GM19239 (cell line): ENCODE measurements at regions not wholly inside any gene's neighbourhood (a gene's known extent, or its start where the extent isn't known, plus 50 kb on each side); places are given as distances from the start of the nearest gene placed in this dataset.

Experiments used
- DNase-seq: peaks from one replicate; pipeline ENCODE4 v3.0.0; 2011; ENCODE audit warnings: low spot score; ENCODE audit not compliant: insufficient read length
- FAIRE-seq: peaks from 2 replicates; lab custom pipeline; 2011; peaks lifted over from hg19 to GRCh38; lab: Jason Lieb, UNC

GRCh38 chr2:136486115-136486514, 279.2 kb upstream of the THSD7B start:
- no peak for FAIRE-seq

DNA sequence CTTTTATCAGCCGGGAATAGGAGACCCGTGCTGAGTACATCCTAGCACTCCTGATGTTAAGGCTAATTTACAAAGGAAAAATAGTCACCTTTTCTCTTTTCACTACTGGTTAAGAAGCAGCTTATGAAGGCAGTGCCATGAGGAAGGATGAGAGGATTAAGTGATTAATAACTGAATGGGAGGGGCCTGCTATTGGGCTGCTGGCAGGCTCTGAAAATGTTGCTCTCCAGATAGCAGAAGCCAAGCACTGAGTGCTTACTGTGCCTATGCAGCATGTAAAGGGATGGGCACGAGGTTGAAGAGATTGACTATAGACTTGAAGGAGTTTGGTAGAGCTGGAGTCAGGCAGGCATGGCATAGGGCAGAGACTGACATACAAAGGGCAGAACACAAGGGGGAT, 282.4 kb upstream of the THSD7B start:
- no peak for FAIRE-seq
- no peak for DNase-seq

More at GRCh38 chr2:136486115-136486514, 279.2 kb upstream of the THSD7B start:
- no peak for DNase-seq

- no peak for FAIRE-seq
- DNase-seq: no peak
Observed at GRCh38 chr2:136482006-136482405, 283.3 kb upstream of the THSD7B start.

DNA sequence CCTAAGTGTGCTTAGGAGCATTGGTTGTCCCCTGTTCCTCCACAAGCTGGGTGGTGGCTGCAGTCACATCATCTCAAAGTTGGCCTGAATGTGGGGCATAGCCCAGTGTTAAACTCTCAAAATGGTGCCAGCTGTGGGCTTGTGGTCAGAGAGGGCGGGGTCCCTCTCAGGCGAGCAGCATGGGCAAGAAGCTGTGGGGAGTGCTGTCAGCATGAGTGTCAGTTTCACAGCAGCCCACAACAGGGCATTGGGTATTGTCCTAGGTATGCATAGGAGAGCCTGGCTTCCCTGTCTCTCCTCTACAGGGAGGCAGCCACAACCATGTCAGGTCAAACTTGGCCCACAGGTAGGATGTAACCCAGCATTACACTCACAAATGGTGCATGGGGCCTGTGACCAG, 285.6 kb upstream of the THSD7B start:
- FAIRE-seq (no peak), DNase-seq (no peak)

GRCh38 chr2:136468799-136469369, 296.5 kb upstream of the THSD7B start:
- DNase-seq (no peak), FAIRE-seq (no peak)

GRCh38 chr2:136452528-136452927, 312.8 kb upstream of the THSD7B start:
- DNase-seq: no peak
- FAIRE-seq: no peak

DNA sequence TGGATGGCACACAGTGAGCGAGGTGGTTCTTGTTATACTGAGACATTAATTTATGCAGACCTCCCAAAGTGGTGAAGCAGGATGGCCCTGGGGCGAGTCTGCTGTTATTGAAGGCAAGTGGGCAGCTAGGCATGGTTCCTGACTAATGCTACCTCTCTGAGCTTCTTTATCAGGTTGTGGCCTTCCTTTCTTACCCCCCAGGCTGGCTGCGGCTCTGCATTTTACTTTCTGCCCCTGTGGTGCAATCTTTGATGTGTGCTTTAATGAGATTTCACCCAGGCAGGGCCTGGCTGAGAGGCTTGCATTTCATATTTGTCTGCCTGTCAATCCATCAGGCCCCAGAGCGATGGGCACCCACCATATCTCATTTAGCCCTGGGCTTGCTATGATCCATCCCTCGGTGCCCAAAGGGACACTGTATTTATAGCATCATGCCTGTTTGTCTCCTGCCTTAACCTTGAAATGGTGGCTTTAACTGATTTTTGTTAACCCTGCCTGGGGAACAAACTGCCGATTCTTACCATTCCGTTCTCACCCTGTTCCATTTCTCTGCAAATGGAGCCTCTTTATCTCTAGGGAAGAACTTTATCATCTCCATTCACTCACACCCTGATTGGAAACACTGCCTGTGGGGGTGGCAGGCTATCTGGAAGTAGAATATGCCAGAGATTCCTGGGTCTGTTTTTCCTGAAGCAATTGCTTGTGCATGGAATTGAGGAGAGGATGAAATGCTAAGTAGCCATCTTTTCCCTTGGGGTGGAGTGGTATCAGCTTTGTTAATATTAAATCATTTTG, 316.2 kb upstream of the THSD7B start:
- DNase-seq (no peak), FAIRE-seq (no peak)

DNA sequence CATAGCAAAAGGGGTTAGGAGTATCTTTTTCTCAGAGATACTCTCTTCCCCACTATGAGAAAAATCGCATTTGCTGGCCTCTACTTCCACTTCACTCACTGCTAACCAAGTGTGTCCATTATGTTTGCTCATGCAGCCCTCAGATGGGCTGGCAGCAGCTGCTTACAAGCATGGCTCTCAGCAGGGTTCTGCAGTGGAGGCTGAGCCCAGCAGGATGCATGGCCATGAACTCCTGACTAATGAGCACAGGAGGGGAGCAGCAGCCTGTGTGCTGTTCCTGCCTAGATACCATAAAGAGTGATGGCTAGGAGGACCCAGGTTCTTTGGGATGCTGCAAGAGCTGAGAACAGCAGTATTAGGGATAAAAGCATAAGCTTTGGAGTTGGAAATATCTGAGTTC, 316.9 kb upstream of the THSD7B start:
- FAIRE-seq (no peak), DNase-seq (no peak)

DNA sequence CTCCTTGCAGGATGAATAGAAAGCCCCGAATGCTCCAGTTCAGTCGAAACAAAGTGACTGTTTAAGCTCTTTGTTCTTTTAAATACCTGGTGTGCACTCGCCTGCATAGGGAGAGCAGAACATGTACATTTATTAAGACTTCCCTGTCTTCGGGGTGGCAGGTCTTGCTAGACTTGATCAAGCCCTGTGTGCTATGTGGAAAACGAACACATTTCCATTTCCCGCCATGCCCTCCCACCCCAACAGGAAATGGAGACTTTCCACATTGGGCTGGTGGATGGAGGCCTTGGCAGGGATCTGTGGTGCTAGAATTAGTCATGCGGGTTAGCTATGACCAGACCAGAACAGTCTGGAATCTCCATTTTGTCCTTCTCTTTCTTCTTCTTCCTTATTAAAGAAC, 321.0 kb upstream of the THSD7B start:
- no peak for FAIRE-seq

DNA sequence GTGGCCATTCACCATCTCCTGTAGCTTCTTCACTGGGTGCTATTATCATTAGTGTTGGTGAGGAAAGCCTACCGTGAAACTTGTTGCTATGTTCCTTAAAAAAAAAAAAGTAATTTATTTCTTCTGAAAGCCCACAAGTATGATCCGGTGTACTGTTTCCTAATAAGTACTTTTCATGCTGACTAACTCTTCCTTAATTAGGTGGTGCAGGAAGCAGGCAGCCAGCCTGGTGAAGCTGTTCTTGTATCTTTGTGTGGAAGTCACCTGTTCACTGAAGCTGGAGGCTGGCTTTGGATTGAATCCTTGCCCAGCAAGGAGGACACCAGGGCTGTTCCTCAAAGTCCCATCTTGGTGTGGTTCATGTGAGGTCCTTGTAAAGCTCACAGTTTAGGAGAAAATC, 321.7 kb upstream of the THSD7B start:
- DNase-seq: no peak
- no peak for FAIRE-seq

More for the DNA sequence above, 321.0 kb upstream of the THSD7B start:
- DNase-seq: no peak

GRCh38 chr2:136441979-136442714, 323.2 kb upstream of the THSD7B start:
- no peak for DNase-seq
- no peak for FAIRE-seq

DNA sequence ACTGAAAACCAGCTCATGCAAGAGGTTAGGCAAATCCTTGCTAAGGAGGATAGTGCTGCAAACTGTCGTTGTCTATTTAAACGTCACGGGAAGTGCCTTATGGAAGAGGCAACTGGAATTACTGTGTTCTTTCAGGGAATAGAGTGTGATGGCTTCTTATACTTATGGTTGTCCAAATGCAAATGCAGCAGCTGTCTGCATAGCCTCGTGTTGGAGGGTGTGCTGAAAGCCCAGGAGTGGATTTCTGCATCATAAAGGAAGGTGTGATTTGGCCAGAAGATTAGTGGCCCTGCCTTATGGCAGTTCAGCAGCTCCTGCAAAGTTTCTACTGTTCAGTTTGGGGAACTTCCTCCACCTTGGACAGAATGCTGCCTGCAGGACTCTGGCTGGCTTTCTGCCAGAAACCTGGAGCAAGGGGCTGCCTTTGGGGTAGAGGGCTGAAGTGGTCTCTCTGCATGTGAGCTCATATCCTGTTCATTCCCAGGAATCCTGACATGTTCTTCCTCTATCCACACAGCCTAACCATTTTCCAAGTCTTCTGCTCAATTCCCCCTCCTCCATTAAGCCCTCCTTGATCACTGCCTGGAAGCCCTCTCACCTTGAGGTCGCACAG, 321.2 kb upstream of the CXCR4 start:
- DNase-seq: no peak
- FAIRE-seq: no peak

- no peak for DNase-seq
- FAIRE-seq: no peak
Observed at GRCh38 chr2:136437461-136437860, 319.5 kb upstream of the CXCR4 start.

GRCh38 chr2:136436936-136437335, 319.0 kb upstream of the CXCR4 start:
- FAIRE-seq: no peak
- DNase-seq: no peak

- DNase-seq: no peak
- no peak for FAIRE-seq
Observed at GRCh38 chr2:136434251-136434715, 316.3 kb upstream of the CXCR4 start.

- FAIRE-seq (no peak), DNase-seq (no peak)
Observed at GRCh38 chr2:136433261-136433660, 315.3 kb upstream of the CXCR4 start.

DNA sequence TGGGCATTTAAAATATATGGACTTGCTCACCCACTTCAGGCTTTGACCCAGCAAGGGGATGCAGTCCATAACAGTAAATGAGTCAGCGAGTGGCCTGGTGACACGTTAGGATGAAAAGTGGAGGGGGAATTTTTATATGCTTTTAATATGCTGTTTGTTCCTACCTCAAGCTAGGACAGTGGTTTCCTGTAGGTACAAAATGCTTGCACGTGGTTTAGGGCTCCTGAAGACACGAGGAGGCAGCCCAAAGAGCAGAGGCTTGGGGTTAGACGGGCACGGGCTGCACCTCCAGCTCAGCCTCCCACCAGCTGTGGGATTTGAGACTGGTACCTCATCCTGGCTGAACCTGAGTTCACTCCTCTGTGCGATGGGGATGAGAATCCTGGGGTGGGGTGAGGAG, 306.2 kb upstream of the CXCR4 start:
- no peak for FAIRE-seq
- DNase-seq: no peak

DNA sequence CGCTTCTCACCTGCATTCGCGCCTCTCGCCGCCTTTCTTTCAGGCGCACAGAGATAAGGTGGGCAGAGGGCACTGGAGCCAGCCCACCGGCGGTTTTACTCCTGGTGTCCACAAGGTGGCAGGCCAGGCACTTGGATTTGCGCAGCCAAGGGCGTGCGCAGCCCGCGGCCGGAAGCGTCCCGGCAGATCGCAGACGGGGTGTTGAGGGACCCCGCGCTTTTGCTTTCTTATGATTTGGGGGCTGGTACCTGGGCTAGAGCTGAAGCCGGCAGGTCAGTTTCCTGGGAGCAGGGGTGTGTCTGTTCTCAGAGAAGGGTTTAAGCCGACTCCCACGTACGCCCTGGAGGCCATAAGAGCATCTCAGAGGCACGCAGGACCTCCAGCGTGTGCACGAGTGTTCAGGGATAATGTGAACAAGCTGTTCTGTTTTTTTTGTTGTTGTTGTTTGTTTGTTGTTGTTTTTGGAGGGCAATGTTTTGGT, 305.6 kb upstream of the CXCR4 start:
- peak; percentile 61 for DNase-seq
- peak; percentile 89 for FAIRE-seq

- FAIRE-seq: no peak
- DNase-seq: no peak
Observed at GRCh38 chr2:136422512-136422911, 304.6 kb upstream of the CXCR4 start.

DNA sequence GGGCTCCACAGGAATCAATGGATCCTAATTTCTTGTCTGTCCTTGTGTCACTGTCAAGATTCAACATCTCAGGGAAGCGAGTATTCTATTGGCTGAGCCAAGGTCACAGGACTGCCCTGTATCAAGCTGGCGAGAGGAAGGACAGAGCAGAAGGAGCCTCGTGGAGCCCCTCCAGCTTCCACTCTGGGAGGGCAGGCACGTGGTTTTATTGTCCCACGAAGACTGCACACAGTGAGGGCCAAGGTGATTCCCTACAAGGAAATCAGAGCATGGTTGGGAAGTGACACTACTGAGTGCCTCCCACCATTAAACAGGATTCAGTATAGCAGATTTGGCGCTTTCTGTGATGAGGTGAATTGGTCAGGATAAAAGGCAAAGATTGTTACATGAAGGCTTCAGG, 302.4 kb upstream of the CXCR4 start:
- DNase-seq (no peak), FAIRE-seq (no peak)

DNA sequence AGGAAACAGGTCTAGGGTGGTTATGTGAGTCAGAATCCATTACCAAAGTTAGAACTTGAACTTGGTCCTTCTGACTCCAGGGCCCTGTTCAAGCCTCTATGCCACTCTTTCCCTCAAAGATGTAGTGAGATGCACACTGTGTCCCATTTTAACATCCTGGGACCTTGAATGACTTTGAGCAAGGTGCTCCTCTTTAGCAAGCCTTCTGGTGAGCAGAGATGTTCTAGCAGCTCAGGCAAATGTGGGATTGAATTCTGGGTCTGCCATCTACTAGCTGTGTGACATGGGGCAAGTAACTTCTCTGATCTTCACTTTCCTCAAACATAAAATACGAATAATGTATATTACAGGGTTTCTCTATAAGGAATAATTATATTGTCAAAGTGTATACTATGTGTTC, 294.0 kb upstream of the CXCR4 start:
- no peak for DNase-seq
- FAIRE-seq: no peak
